IMR-90 (cell line): ENCODE measurements at regions not wholly inside any gene's neighbourhood (a gene's known extent, or its start where the extent isn't known, plus 50 kb on each side); places are given as distances from the start of the nearest gene placed in this dataset.
A peak's percentile ranks its signal among the peaks of the same experiment; 100 is the strongest.

Experiments used
- ATAC-seq: fragments of 200-7000 bp; cut with Tn5 transposase; 2 replicates; pipeline ENCODE4 v1.9.1; 2020; ENCODE audit warnings: low read depth, mild to moderate bottlenecking, moderate library complexity
- BruUV-seq: library from RNA; stranded (reverse); fragments of 400-500 nt; replicated peaks from 2 replicates; lab custom pipeline; 2021; lab: Mats Ljungman, UMichigan
- CTCF ChIA-PET: fragments of 300-600 bp; formaldehyde crosslinking; extraction: SDS; loops from one replicate; lab custom pipeline; 2021; ENCODE audit warnings: antibody characterized with exemption; lab: Yijun Ruan, JAX
- POLR2A ChIA-PET: fragments of 300-600 bp; sonication (Branson Sonifier 250); formaldehyde crosslinking; loops from one replicate; lab custom pipeline; 2022; ENCODE audit warnings: antibody characterized with exemption; ENCODE audit not compliant: unreplicated experiment; lab: Charles Lee
- DNase-seq: peaks from one replicate; pipeline ENCODE4 v3.0.0; 2013
- H2AFZ ChIP-seq: replicated peaks from 2 replicates; pipeline ENCODE3; 2013; ENCODE audit warnings: low read length, mild to moderate bottlenecking; ENCODE audit not compliant: poor library complexity
- H2AK5ac ChIP-seq: 2 replicates; pipeline ENCODE4 v1.6.1; 2013; ENCODE audit warnings: low read depth, low read length, inconsistent platforms
- H2AK9ac ChIP-seq: replicated peaks from 2 replicates; pipeline ENCODE3; 2013; ENCODE audit warnings: mild to moderate bottlenecking, low read depth, low read length, moderate library complexity; ENCODE audit not compliant: poor library complexity
- H2BK120ac ChIP-seq: 2 replicates; pipeline ENCODE4 v1.6.1; 2013; ENCODE audit warnings: low read depth, low read length, inconsistent platforms
- H2BK15ac ChIP-seq: 3 replicates; pipeline ENCODE4 v1.6.1; 2013; ENCODE audit warnings: low read depth, low read length, inconsistent platforms
- H2BK20ac ChIP-seq: 2 replicates; pipeline ENCODE4 v1.6.1; 2013; ENCODE audit warnings: low read depth, mild to moderate bottlenecking, inconsistent platforms, low read length, moderate library complexity
- H2BK5ac ChIP-seq: 2 replicates; pipeline ENCODE4 v1.6.1; 2013; ENCODE audit warnings: mild to moderate bottlenecking, low read depth, low read length, inconsistent platforms; ENCODE audit not compliant: poor library complexity, severe bottlenecking
- H3K14ac ChIP-seq: replicated peaks from 2 replicates; pipeline ENCODE4 v1.6.1; 2013; ENCODE audit warnings: low read depth, low read length, inconsistent platforms
- H3K18ac ChIP-seq: 2 replicates; pipeline ENCODE4 v1.6.1; 2013; ENCODE audit warnings: low read depth, low read length, control low read depth
- H3K23ac ChIP-seq: 2 replicates; pipeline ENCODE4 v1.6.1; 2013; ENCODE audit warnings: low read depth, low read length, inconsistent platforms
- H3K27ac ChIP-seq: 2 replicates; pipeline ENCODE4 v1.5.1; 2013; ENCODE audit warnings: mild to moderate bottlenecking, control low read depth, low read length; ENCODE audit not compliant: insufficient read depth
- H3K27me3 ChIP-seq: 2 replicates; pipeline ENCODE4 v1.6.1; 2013; ENCODE audit warnings: low read length; ENCODE audit not compliant: control insufficient read depth, insufficient read depth
- H3K36me3 ChIP-seq: 2 replicates; pipeline ENCODE4 v1.6.1; 2013; ENCODE audit warnings: low read length, mixed read lengths; ENCODE audit not compliant: control insufficient read depth, insufficient read depth
- H3K4ac ChIP-seq: 2 replicates; pipeline ENCODE4 v1.6.1; 2013; ENCODE audit warnings: low read depth, low read length, inconsistent platforms
- H3K4me1 ChIP-seq: 2 replicates; pipeline ENCODE4 v1.6.1; 2013; ENCODE audit warnings: low read length, mixed read lengths; ENCODE audit not compliant: control insufficient read depth, insufficient read depth
- H3K4me2 ChIP-seq: 2 replicates; pipeline ENCODE4 v1.6.1; 2013; ENCODE audit warnings: low read depth, mild to moderate bottlenecking, control low read depth, low read length, moderate library complexity
- H3K4me3 ChIP-seq: 2 replicates; pipeline ENCODE4 v1.5.1; 2013; ENCODE audit warnings: low read depth, mild to moderate bottlenecking, control low read depth, low read length, moderate library complexity; ENCODE audit not compliant: insufficient read depth
- H3K56ac ChIP-seq: 2 replicates; pipeline ENCODE4 v1.6.1; 2013; ENCODE audit warnings: low read length, inconsistent platforms; ENCODE audit not compliant: insufficient read depth; ENCODE audit errors: extremely low read depth
- H3K79me1 ChIP-seq, 2 experiments: 2 replicates each; pipeline ENCODE4 v1.6.1; 2013; ENCODE audit warnings: low read length in 2 of 2, inconsistent platforms in 1 of 2, low read depth in 1 of 2
- H3K9ac ChIP-seq: 2 replicates; pipeline ENCODE4 v1.6.1; 2013; ENCODE audit warnings: low read depth, low read length, control low read depth
- H3K9me1 ChIP-seq: 2 replicates; pipeline ENCODE4 v1.6.1; 2013; ENCODE audit warnings: low read length, inconsistent platforms; ENCODE audit not compliant: insufficient read depth
- H3K9me3 ChIP-seq: 2 replicates; pipeline ENCODE4 v1.6.1; 2013; ENCODE audit warnings: low read length; ENCODE audit not compliant: control insufficient read depth, insufficient read depth
- H4K20me1 ChIP-seq: 2 replicates; pipeline ENCODE4 v1.6.1; 2013; ENCODE audit warnings: low read length, inconsistent platforms; ENCODE audit not compliant: insufficient read depth
- H4K5ac ChIP-seq: 2 replicates; pipeline ENCODE4 v1.6.1; 2013; ENCODE audit warnings: mild to moderate bottlenecking, low read depth, low read length, control low read depth
- H4K8ac ChIP-seq, 2 experiments: 2 replicates each; pipeline ENCODE4 v1.6.1; 2013; ENCODE audit warnings: low read depth in 2 of 2, low read length in 2 of 2, control low read depth in 1 of 2, inconsistent platforms in 1 of 2
- H4K91ac ChIP-seq: 2 replicates; pipeline ENCODE4 v1.6.1; 2013; ENCODE audit warnings: low read depth, low read length, inconsistent platforms; ENCODE audit not compliant: insufficient read depth
- FOS ChIP-seq: fragments of 150-350 bp; IDR thresholded peaks from 2 replicates; pipeline ENCODE4 v1.6.1; 2016; ENCODE audit warnings: low read depth, low read length
- POLR2A ChIP-seq: IDR thresholded peaks from 2 replicates; pipeline ENCODE4 v1.6.1; 2012; ENCODE audit warnings: mild to moderate bottlenecking, low read depth, low read length
- RFX5 ChIP-seq: IDR thresholded peaks from 2 replicates; pipeline ENCODE4 v1.8.0; 2012; ENCODE audit warnings: low read depth, mild to moderate bottlenecking, low read length, moderate library complexity
- WGBS, 2 experiments: methylation state at CpG; one replicate each; pipeline versions ENCODE4 v1.1.5 to v1.1.7; 2013; ENCODE audit warnings: missing lambda C conversion rate in 2 of 2; ENCODE audit not compliant: insufficient read length in 1 of 2; ENCODE audit errors: extremely low coverage in 2 of 2; 5-methylcytosine and 5-hydroxymethylcytosine counted together
- dilution Hi-C: fragments of 300-500 bp; cut with HindIII; formaldehyde crosslinking; loops from one replicate; pipeline ENCODE4 v1.14.3; 2018; ENCODE audit warnings: low sequenced_read_pairs; ENCODE audit not compliant: unreplicated experiment
- in situ Hi-C: fragments of 300-500 bp; cut with MboI; formaldehyde crosslinking; loops from 3 replicates; pipeline ENCODE4 v1.14.3; 2019; ENCODE audit warnings: low sequenced_read_pairs, inconsistent platforms, mixed read lengths
- intact Hi-C: fragments of 100-400 bp; cut with micrococcal nuclease; formaldehyde crosslinking; loops from 2 replicates; pipeline ENCODE4 v1.10.0; 2022

GRCh38 chr17:63279498-63280230 is 166.4 kb downstream of the CYB561 start:
- no peak overlapping the region for H3K4me3 ChIP-seq
- no peak overlapping the region for H2AK9ac ChIP-seq
- peaks cover 6% of the 10 kb centered on the region; the same call in 1 of the 2 replicates for H3K9me1 ChIP-seq
- H3K4ac ChIP-seq = peak overlapping the region; percentile 86; the same call in 1 of the 2 replicates
- H3K79me1 ChIP-seq = peaks cover 18 to 34% of the 10 kb centered on the region in 2 experiments; a peak in 3 of 4 replicates
- H3K18ac ChIP-seq = peak overlapping the region; percentile 79; the same call in 1 of the 2 replicates
- peak; percentile 68 for ATAC-seq
- H3K36me3 ChIP-seq = no peaks in the 10 kb centered on the region; the same call in 1 of the 2 replicates
- peak overlapping the region; percentile 78; the same call in 1 of the 2 replicates for H3K23ac ChIP-seq
- H3K27ac ChIP-seq = no peak overlapping the region
- no CpG with 5 or more reads among the region's 2 CpGs for WGBS, 2 experiments
- dilution Hi-C loops = no loop called here
- peak overlapping the region; percentile 54; the same call in 1 of the 2 replicates for H4K5ac ChIP-seq
- no peaks in the 10 kb centered on the region for H3K27me3 ChIP-seq
- H3K4me1 ChIP-seq = peaks cover 8% of the 10 kb centered on the region; the same call in 1 of the 2 replicates
- BruUV-seq = no TSS peak
- no peak overlapping the region for H2AK5ac ChIP-seq
- H3K14ac ChIP-seq = peak overlapping the region; percentile 70; the same call in 1 of the 2 replicates
- TF ChIP-seq POLR2A (peak; percentile 43; the same call in 1 of the 2 replicates), FOS (peak; percentile 39), RFX5 (no peak)
- H3K9me3 ChIP-seq = no peaks in the 10 kb centered on the region
- ChIA-PET CTCF (interaction anchor here (1.6 kb wide), 1 partner anchor 35 kb away, joined by 3 read pairs; no protein-coding TSS in a partner anchor), POLR2A (interaction anchor here (0.5 to 1.0 kb wide), 2 partner anchors 12 to 104 kb away, joined by 3 to 8 read pairs; no protein-coding TSS in a partner anchor)
- H3K56ac ChIP-seq = peak overlapping the region; percentile 58; the same call in 1 of the 2 replicates
- peak overlapping the region; percentile 88; the same call in 1 of the 2 replicates for H2BK20ac ChIP-seq
- H3K9ac ChIP-seq = peak overlapping the region; percentile 60; the same call in 1 of the 2 replicates
- peak; percentile 87 for DNase-seq
- in situ Hi-C loops = no loop called here
- H4K20me1 ChIP-seq = no peaks in the 10 kb centered on the region
- peak overlapping the region; percentile 10; the same call in 1 of the 2 replicates for H4K91ac ChIP-seq
- peak overlapping the region; percentile 85 for H2BK120ac ChIP-seq
- H3K4me2 ChIP-seq = peak overlapping the region; percentile 90; the same call in 1 of the 2 replicates
- no peak overlapping the region for H2AFZ ChIP-seq
- peak overlapping the region; percentile 99 for H2BK5ac ChIP-seq
- intact Hi-C loops = no loop called here
- peak overlapping the region in 1 of 2 experiments; percentile 69; a peak in 3 of 4 replicates for H4K8ac ChIP-seq
- 0 out of 3 replicates have a peak overlapping the region, but pooled peaks have one; percentile 18 for H2BK15ac ChIP-seq
